ENCODE measurements at regions not wholly inside any gene's neighbourhood (a gene's known extent, or its start where the extent isn't known, plus 50 kb on each side); places are given as distances from the start of the nearest gene placed in this dataset.

DNA sequence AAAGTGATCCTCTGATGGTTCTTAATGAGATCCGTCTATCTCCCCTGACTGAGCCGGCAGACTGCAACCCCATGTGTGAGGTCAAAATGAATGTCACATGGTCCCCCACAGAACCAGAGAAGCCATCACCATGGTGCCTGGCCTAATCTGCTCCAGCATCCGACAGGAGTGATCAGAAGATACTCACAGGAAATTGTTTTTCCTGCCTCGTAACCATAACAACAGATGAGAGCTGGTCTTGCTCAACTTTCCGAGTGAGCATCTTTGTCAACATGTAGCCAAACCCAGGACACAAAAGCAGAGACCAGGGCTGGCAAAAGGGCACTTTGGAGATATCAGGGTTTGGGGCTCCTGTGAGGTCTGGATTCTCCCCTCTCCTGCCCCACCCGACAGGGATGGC lies 72.1 kb upstream of the C14orf180 start:
- H4K20me1 ChIP-seq (replicated peaks; ENCODE audit: insufficient read depth) = no peaks in the 10 kb centered on the region
- no peak overlapping the region for H2AFZ ChIP-seq
- Mint-ChIP-seq H3K27ac (no peak overlapping the region), H3K4me3 (no peak overlapping the region), H3K4me1 (no peaks in the 10 kb centered on the region), H3K36me3 (ENCODE audit: low read depth) (no peaks in the 10 kb centered on the region; the same call in 2 of the 3 replicates), H3K9me3 (peaks cover 12% of the 10 kb centered on the region; the same call in 2 of the 3 replicates), H3K27me3 (ENCODE audit: insufficient read depth, low read depth, poor library complexity) (no peaks in the 10 kb centered on the region)
- no peaks in the 10 kb centered on the region for H3F3A ChIP-seq (replicated peaks; ENCODE audit: low read depth)
- H3K36me3 ChIP-seq (ENCODE audit: insufficient read depth) = no peaks in the 10 kb centered on the region
- no peak overlapping the region for H3K4me2 ChIP-seq
- DNase-seq (ENCODE audit: low spot score) (no peak), ATAC-seq (no peak)
- H3K4me1 ChIP-seq (ENCODE audit: insufficient read depth) = no peaks in the 10 kb centered on the region
- no peak overlapping the region for H3K27ac ChIP-seq (ENCODE audit: low read depth)
- TF ChIP-seq REST (IDR thresholded peaks at IDR 0.05; ENCODE audit: unreplicated experiment) (no peak), EZH2phosphoT487 (IDR thresholded peaks at IDR 0.05; ENCODE audit: unreplicated experiment) (no peak)
- no peak overlapping the region for H3K4me3 ChIP-seq
- no peaks in the 10 kb centered on the region for H3K27me3 ChIP-seq (ENCODE audit: insufficient read depth)
- H3K79me2 ChIP-seq (replicated peaks; ENCODE audit: insufficient read depth) = no peaks in the 10 kb centered on the region
- H3K9me2 ChIP-seq (ENCODE audit: insufficient read depth) = no peaks in the 10 kb centered on the region

DNA sequence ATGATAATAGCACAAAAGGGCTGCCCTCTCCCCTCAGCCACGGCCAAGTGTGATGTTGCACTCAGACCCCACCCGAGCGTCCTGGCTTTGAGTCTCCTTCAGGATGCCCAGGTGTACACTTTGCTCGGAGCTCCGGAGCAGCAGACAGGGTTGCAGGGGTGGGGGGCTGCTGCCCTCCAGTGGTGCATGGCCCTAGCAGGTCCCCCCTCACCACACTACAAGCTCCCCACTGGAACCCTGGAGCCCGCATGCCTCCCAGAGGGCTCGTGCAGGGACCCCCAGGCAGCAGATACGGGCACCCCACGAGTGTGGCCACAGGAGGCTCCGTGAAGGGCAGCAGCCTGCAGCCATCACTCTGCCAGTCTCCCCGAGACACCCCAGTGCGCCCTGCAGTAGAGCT lies 69.9 kb upstream of the C14orf180 start:
- Histone ChIP-seq H3K27me3 (ENCODE audit: insufficient read depth) (no peaks in the 10 kb centered on the region), H3K4me3 (no peak overlapping the region), H3K36me3 (ENCODE audit: insufficient read depth) (no peaks in the 10 kb centered on the region), H3K4me2 (no peak overlapping the region), H4K20me1 (replicated peaks; ENCODE audit: insufficient read depth) (no peaks in the 10 kb centered on the region), H3K79me2 (replicated peaks; ENCODE audit: insufficient read depth) (no peaks in the 10 kb centered on the region), H3K27ac (ENCODE audit: low read depth) (no peak overlapping the region), H2AFZ (no peak overlapping the region), H3K9me2 (ENCODE audit: insufficient read depth) (no peaks in the 10 kb centered on the region), H3F3A (replicated peaks; ENCODE audit: low read depth) (no peaks in the 10 kb centered on the region), H3K4me1 (ENCODE audit: insufficient read depth) (no peaks in the 10 kb centered on the region)
- peak; percentile 28 for DNase-seq (ENCODE audit: low spot score)
- Mint-ChIP-seq H3K9me3 (peaks cover 8% of the 10 kb centered on the region; the same call in 2 of the 3 replicates), H3K36me3 (ENCODE audit: low read depth) (no peaks in the 10 kb centered on the region; the same call in 2 of the 3 replicates), H3K4me3 (no peak overlapping the region), H3K27me3 (ENCODE audit: insufficient read depth, low read depth, poor library complexity) (peaks cover 3% of the 10 kb centered on the region), H3K27ac (no peak overlapping the region), H3K4me1 (no peaks in the 10 kb centered on the region)
- TF ChIP-seq, protein P1, sequence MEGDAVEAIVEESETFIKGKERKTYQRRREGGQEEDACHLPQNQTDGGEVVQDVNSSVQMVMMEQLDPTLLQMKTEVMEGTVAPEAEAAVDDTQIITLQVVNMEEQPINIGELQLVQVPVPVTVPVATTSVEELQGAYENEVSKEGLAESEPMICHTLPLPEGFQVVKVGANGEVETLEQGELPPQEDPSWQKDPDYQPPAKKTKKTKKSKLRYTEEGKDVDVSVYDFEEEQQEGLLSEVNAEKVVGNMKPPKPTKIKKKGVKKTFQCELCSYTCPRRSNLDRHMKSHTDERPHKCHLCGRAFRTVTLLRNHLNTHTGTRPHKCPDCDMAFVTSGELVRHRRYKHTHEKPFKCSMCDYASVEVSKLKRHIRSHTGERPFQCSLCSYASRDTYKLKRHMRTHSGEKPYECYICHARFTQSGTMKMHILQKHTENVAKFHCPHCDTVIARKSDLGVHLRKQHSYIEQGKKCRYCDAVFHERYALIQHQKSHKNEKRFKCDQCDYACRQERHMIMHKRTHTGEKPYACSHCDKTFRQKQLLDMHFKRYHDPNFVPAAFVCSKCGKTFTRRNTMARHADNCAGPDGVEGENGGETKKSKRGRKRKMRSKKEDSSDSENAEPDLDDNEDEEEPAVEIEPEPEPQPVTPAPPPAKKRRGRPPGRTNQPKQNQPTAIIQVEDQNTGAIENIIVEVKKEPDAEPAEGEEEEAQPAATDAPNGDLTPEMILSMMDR (conservative IDR thresholded peaks at IDR 0.05; ENCODE audit: low read depth in 2 of 2) = peak; percentile 32 to 59; a peak in 3 of 4 replicates
- TF ChIP-seq EZH2phosphoT487 (IDR thresholded peaks at IDR 0.05; ENCODE audit: unreplicated experiment) = no peak
- peak; percentile 67 for ATAC-seq

DNA sequence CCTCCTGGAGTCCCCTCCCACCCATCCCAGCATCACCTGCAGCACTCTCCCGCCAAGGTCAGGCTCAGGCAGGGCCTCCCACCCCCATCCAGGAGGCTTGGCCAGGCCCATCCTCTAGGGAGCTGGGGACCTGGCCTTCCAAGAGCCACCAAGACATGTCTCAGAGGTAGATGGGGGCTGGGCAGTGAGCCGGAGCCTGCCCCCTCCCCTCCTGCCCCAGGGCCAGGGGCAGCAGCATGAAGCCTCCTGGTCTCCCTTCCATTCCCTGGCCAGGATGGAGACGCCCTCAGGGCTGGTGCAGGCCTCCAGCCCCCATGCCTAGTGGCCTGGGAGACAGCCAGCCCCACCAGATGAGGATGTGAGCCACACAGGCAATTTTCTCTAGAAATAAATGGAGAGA lies 69.3 kb upstream of the C14orf180 start:
- Mint-ChIP-seq H3K27me3 (ENCODE audit: insufficient read depth, low read depth, poor library complexity) (peaks cover 3% of the 10 kb centered on the region), H3K36me3 (ENCODE audit: low read depth) (no peaks in the 10 kb centered on the region; the same call in 2 of the 3 replicates), H3K4me1 (no peaks in the 10 kb centered on the region), H3K9me3 (peaks cover 10% of the 10 kb centered on the region; the same call in 2 of the 3 replicates), H3K27ac (no peak overlapping the region), H3K4me3 (no peak overlapping the region)
- ATAC-seq = no peak; the same call in 2 of the 3 replicates
- Histone ChIP-seq H3K27me3 (ENCODE audit: insufficient read depth) (no peaks in the 10 kb centered on the region), H3K4me3 (no peak overlapping the region), H2AFZ (no peak overlapping the region), H3F3A (replicated peaks; ENCODE audit: low read depth) (no peaks in the 10 kb centered on the region), H3K27ac (ENCODE audit: low read depth) (no peak overlapping the region), H3K4me1 (ENCODE audit: insufficient read depth) (no peaks in the 10 kb centered on the region), H4K20me1 (replicated peaks; ENCODE audit: insufficient read depth) (no peaks in the 10 kb centered on the region), H3K9me2 (ENCODE audit: insufficient read depth) (no peaks in the 10 kb centered on the region), H3K36me3 (ENCODE audit: insufficient read depth) (no peaks in the 10 kb centered on the region), H3K79me2 (replicated peaks; ENCODE audit: insufficient read depth) (no peaks in the 10 kb centered on the region), H3K4me2 (no peak overlapping the region)
- DNase-seq (ENCODE audit: low spot score) = no peak
- TF ChIP-seq, protein P1 (conservative IDR thresholded peaks at IDR 0.05; ENCODE audit: low read depth in 2 of 2) = no peak
- TF ChIP-seq EZH2 (IDR thresholded peaks at IDR 0.05; ENCODE audit: low read depth, unreplicated experiment) = no peak
- TF ChIP-seq ZNF114 (CRISPR knock-in tag; IDR thresholded peaks at IDR 0.05) = no peak

All from GM23338 (cell line).